BJ (cell line): ENCODE measurements at regions not wholly inside any gene's neighbourhood (a gene's known extent, or its start where the extent isn't known, plus 50 kb on each side); places are given as distances from the start of the nearest gene placed in this dataset.

Experiments
- CTCF ChIA-PET: fragments of 350-600 bp; formaldehyde crosslinking; extraction: SDS; loops from one replicate; lab custom pipeline; 2021; ENCODE audit warnings: antibody characterized with exemption, inconsistent platforms; lab: Yijun Ruan, JAX
- POLR2A ChIA-PET: fragments of 300-600 bp; sonication (Branson Sonifier 250); formaldehyde crosslinking; extraction: SDS; loops from one replicate; lab custom pipeline; 2021; ENCODE audit warnings: antibody characterized with exemption; lab: Charles Lee
- DNase-seq: peaks from one replicate; pipeline ENCODE4 v3.0.0-alpha.2; 2011; ENCODE audit warnings: low read depth
- H3K27me3 ChIP-seq: 2 replicates; pipeline ENCODE4 v1.6.0; 2011; ENCODE audit warnings: low read length; ENCODE audit not compliant: control insufficient read depth, insufficient read depth
- H3K36me3 ChIP-seq: 2 replicates; pipeline ENCODE4 v1.5.1; 2011; ENCODE audit warnings: low read length; ENCODE audit not compliant: control insufficient read depth, insufficient read depth
- H3K4me3 ChIP-seq: 2 replicates; pipeline ENCODE4 v1.5.1; 2011; ENCODE audit warnings: low read depth, mild to moderate bottlenecking, control low read depth, low read length
- CTCF ChIP-seq: IDR thresholded peaks from 2 replicates; pipeline ENCODE4 v1.5.1; 2011; ENCODE audit warnings: low read depth, mild to moderate bottlenecking, control low read depth, inconsistent platforms, low read length, moderate library complexity; ENCODE audit not compliant: insufficient read depth

DNA sequence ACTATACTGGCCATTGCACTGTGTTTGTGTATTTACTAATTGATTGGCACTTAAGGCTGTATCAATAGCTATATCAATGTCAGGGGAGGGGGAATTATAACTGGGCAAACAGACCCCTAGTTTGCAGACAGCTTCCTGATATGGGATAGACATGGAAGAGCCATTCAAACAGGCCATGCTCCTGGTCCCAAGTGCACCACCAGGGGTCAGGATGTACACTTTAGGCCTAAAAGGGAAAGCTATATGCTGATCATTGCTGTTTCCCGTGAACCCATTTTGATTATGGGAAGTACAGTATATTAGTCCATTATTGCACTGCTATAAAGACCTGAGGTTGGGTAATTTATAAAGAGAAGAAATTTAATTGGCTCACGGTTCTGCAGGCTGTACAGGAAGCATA is 124.9 kb upstream of the BACE2 start:
- no peak overlapping the region for H3K4me3 ChIP-seq
- TF ChIP-seq CTCF = no peak
- POLR2A ChIA-PET = no interaction called here
- DNase-seq = no peak
- CTCF ChIA-PET = no interaction called here
- H3K36me3 ChIP-seq = no peaks in the 10 kb centered on the region
- H3K27me3 ChIP-seq = no peaks in the 10 kb centered on the region

- ChIA-PET CTCF (no interaction called here), POLR2A (no interaction called here)
- DNase-seq = no peak
- H3K36me3 ChIP-seq = no peaks in the 10 kb centered on the region
- no peak overlapping the region for H3K4me3 ChIP-seq
- no peak for TF ChIP-seq CTCF
- H3K27me3 ChIP-seq = no peaks in the 10 kb centered on the region
These were observed 122.3 kb upstream of the BACE2 start for GRCh38 chr21:41045534-41046268.

GRCh38 chr21:41048145-41048544 is 119.8 kb upstream of the BACE2 start:
- no peak for DNase-seq
- Histone ChIP-seq H3K27me3 (no peaks in the 10 kb centered on the region), H3K4me3 (no peak overlapping the region), H3K36me3 (no peaks in the 10 kb centered on the region)
- no peak for TF ChIP-seq CTCF
- ChIA-PET CTCF (no interaction called here), POLR2A (no interaction called here)

DNA sequence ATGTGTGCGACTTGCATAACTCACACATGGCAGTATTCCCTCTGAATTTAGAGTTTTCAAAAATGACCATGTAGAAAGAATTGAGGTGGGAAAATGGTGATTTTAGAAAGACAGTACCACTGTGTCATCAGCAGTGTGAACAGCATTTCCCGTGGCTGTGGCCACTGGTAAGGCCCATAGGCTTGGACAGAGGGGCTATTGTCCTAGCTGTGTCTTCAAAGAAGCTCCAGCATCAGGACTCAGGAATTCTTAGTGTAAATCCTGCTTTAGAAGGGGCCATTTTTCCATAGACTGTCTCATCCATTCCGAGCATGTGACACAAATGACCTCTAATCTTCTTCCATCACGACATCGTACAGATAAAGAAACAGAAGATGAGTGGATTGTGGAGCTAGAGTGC is 119.3 kb upstream of the BACE2 start:
- DNase-seq = no peak
- no peak for TF ChIP-seq CTCF
- Histone ChIP-seq H3K36me3 (no peaks in the 10 kb centered on the region), H3K27me3 (no peaks in the 10 kb centered on the region), H3K4me3 (no peak overlapping the region)
- POLR2A ChIA-PET = no interaction called here
- CTCF ChIA-PET = no interaction called here

DNA sequence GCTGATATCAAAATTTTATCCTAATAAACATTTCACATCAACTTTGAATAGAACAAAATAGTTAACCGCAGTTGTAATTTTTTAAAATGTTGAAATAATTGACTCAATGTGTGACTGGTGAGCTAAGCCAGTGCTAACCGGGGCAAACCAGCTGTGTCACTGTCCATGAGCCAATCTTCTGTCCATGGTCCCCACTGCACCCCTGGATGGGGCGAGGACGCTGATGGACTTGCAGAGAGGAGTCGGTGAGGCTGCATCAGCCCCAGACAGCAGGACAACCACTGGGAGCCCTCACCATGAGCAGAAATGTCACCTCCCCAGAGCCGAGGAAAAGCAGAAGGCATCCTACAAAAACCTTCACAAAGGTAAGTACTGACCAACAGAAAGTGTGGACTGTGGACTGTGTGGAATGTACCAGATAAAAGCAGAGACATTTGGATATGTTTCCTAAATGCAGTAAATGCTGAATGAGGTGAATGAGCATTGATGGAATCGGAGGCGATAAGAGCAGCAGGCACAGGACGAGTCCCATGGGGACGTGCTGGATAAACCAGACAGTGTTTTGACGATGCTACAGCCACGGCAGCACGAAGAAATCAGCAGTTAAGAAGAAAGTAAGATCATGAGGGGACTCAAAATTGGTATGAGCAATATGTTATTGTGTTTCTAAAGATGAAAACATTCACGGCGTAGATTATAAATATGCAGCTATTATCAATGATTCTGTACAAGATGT is 115.0 kb upstream of the BACE2 start:
- CTCF ChIA-PET = interaction anchor here (0.5 kb wide), 1 partner anchor 90 kb away, joined by 4 read pairs; no protein-coding TSS in a partner anchor
- no peak for DNase-seq
- H3K4me3 ChIP-seq = no peak overlapping the region
- no peaks in the 10 kb centered on the region for H3K27me3 ChIP-seq
- H3K36me3 ChIP-seq = no peaks in the 10 kb centered on the region
- no peak for TF ChIP-seq CTCF
- POLR2A ChIA-PET = no interaction called here
